Adrenal gland (tissue), 5 donors: ENCODE measurements at regions not wholly inside any gene's neighbourhood (a gene's known extent, or its start where the extent isn't known, plus 50 kb on each side); places are given as distances from the start of the nearest gene placed in this dataset.

Experiments
- CTCF ChIP-seq, 6 experiments: fragments of 450-650 bp in 4 of 6; fragments of 200-600 bp in 2 of 6; sonication (generic) in 1 of 6; IDR thresholded peaks; 1 replicate in 5 of 6; 2 replicates in 1 of 6; pipeline versions ENCODE4 v1.5.1 to v1.8.0; 2016 to 2021; ENCODE audit warnings: antibody characterized with exemption in 6 of 6, mild to moderate bottlenecking in 2 of 6, moderate library complexity in 1 of 6
- POLR2A ChIP-seq, 2 donors: fragments of 450-650 bp; IDR thresholded peaks; one replicate each; pipeline ENCODE4 v1.6.1; 2017; ENCODE audit warnings: antibody characterized with exemption in 2 of 2, mild to moderate bottlenecking in 2 of 2, moderate library complexity in 1 of 2
- donor health status: DM: no; HTN: no; CAD: no.

GRCh38 chr6:44651604-44652003 is 264.1 kb downstream of the CDC5L start:
- TF ChIP-seq CTCF (IDR thresholded peaks at IDR 0.05) (no peak), POLR2A (IDR thresholded peaks at IDR 0.05) (no peak)
